ENCODE measurements at regions not wholly inside any gene's neighbourhood (a gene's known extent, or its start where the extent isn't known, plus 50 kb on each side); places are given as distances from the start of the nearest gene placed in this dataset.

DNA sequence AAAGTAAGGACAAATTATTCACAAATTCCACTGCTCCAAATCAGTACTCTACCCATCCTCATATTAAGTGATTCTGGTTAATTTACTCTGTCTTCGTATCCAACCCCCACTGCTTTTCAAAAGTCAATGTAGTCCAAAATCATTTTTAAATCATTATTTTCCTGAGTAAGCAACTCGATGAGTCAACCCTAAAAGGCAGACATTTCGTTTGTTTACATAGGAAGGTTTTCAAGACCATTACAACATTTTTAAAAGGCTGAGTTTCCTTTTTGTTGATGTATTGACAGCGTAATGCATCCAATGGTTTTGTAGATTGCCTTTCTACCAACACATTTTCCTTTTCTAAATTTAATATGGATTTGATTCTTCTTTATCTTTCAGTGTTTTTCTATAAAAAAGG, 523.0 kb upstream of the ANKRD30A start:
- peaks cover 4% of the 10 kb centered on the region for H3K4me1 Mint-ChIP-seq (ENCODE audit: low read depth, unreplicated experiment)
- no peaks in the 10 kb centered on the region for H3K36me3 Mint-ChIP-seq (ENCODE audit: low read depth, unreplicated experiment)
- H3K27ac Mint-ChIP-seq (ENCODE audit: unreplicated experiment) = no peak overlapping the region
- TF ChIP-seq, protein P1, sequence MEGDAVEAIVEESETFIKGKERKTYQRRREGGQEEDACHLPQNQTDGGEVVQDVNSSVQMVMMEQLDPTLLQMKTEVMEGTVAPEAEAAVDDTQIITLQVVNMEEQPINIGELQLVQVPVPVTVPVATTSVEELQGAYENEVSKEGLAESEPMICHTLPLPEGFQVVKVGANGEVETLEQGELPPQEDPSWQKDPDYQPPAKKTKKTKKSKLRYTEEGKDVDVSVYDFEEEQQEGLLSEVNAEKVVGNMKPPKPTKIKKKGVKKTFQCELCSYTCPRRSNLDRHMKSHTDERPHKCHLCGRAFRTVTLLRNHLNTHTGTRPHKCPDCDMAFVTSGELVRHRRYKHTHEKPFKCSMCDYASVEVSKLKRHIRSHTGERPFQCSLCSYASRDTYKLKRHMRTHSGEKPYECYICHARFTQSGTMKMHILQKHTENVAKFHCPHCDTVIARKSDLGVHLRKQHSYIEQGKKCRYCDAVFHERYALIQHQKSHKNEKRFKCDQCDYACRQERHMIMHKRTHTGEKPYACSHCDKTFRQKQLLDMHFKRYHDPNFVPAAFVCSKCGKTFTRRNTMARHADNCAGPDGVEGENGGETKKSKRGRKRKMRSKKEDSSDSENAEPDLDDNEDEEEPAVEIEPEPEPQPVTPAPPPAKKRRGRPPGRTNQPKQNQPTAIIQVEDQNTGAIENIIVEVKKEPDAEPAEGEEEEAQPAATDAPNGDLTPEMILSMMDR (IDR thresholded peaks at IDR 0.05; ENCODE audit: insufficient read depth, low read depth, low read length) = no peak
- TF ChIP-seq EZH2 (IDR thresholded peaks at IDR 0.05; ENCODE audit: insufficient read depth, low read length) = no peak
- FAIRE-seq = peak; percentile 75
- Histone ChIP-seq H3K27ac (ENCODE audit: low read depth, low read length) (no peak overlapping the region), H3K9ac (ENCODE audit: low read length) (no peak overlapping the region), H3K4me2 (ENCODE audit: low read length) (peak overlapping the region; percentile 37), H4K20me1 (ENCODE audit: insufficient read depth, low read length) (no peaks in the 10 kb centered on the region), H3K27me3 (ENCODE audit: insufficient read depth, low read length) (no peaks in the 10 kb centered on the region), H3K9me3 (ENCODE audit: insufficient read depth, low read depth, low read length) (no peaks in the 10 kb centered on the region), H3K79me2 (ENCODE audit: insufficient read depth, low read length) (no peaks in the 10 kb centered on the region), H3K4me1 (ENCODE audit: insufficient read depth, low read length) (peaks cover 10% of the 10 kb centered on the region), H3K36me3 (ENCODE audit: insufficient read depth, low read length) (no peaks in the 10 kb centered on the region), H2AFZ (ENCODE audit: low read depth, low read length) (no peak overlapping the region), H3K4me3 (ENCODE audit: insufficient read depth, low read depth, low read length) (no peak overlapping the region)
- H3K4me3 Mint-ChIP-seq (ENCODE audit: unreplicated experiment) = no peak overlapping the region
- no peaks in the 10 kb centered on the region for H3K9me3 Mint-ChIP-seq (ENCODE audit: unreplicated experiment)
- no peaks in the 10 kb centered on the region for H3K27me3 Mint-ChIP-seq (ENCODE audit: low read depth, unreplicated experiment)
- peak; percentile 58 for DNase-seq (ENCODE audit: low read depth)

DNA sequence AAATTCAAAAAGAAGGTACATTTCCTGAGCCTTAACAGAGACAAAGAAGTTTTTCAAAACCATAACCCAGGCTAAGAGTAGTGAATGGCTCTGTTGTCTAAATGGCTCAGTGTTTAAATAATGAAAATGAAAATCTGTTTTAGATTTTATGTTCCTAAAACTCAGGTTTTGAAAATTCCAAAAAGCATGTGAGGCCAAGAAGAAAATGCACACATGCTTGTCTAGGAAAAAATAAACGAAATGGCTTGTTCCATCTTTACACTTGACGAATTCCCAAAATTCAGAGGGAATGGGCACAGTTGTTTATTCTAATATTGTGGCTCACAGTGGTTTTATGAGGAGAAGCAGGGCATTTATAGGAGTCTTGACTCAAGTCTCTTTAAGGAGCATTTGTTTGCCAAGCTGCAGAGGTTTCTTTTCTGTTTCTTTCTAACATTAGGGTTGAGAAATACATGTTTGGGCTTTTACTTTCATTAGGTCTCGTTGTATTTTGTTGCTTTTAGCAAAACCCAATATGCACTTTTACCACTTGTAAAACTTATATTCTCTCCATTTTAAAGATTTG, 527.6 kb upstream of the ANKRD30A start:
- Mint-ChIP-seq H3K27ac (ENCODE audit: unreplicated experiment) (no peak overlapping the region), H3K4me3 (ENCODE audit: unreplicated experiment) (no peak overlapping the region), H3K27me3 (ENCODE audit: low read depth, unreplicated experiment) (no peaks in the 10 kb centered on the region), H3K9me3 (ENCODE audit: unreplicated experiment) (no peaks in the 10 kb centered on the region), H3K36me3 (ENCODE audit: low read depth, unreplicated experiment) (no peaks in the 10 kb centered on the region), H3K4me1 (ENCODE audit: low read depth, unreplicated experiment) (peaks cover 4% of the 10 kb centered on the region)
- H3K9me3 ChIP-seq (ENCODE audit: insufficient read depth, low read depth, low read length) = no peaks in the 10 kb centered on the region
- TF ChIP-seq, protein P1 (IDR thresholded peaks at IDR 0.05; ENCODE audit: insufficient read depth, low read depth, low read length) = no peak
- no peak for TF ChIP-seq EZH2 (IDR thresholded peaks at IDR 0.05; ENCODE audit: insufficient read depth, low read length)
- no peak for DNase-seq (ENCODE audit: low read depth)
- no peaks in the 10 kb centered on the region for H4K20me1 ChIP-seq (ENCODE audit: insufficient read depth, low read length)
- no peak overlapping the region for H3K9ac ChIP-seq (ENCODE audit: low read length)
- peaks cover 4% of the 10 kb centered on the region for H3K4me1 ChIP-seq (ENCODE audit: insufficient read depth, low read length)
- no peaks in the 10 kb centered on the region for H3K79me2 ChIP-seq (ENCODE audit: insufficient read depth, low read length)
- FAIRE-seq = no peak
- H3K27me3 ChIP-seq (ENCODE audit: insufficient read depth, low read length) = no peaks in the 10 kb centered on the region
- no peak overlapping the region for H3K27ac ChIP-seq (ENCODE audit: low read depth, low read length)
- no peak overlapping the region for H3K4me3 ChIP-seq (ENCODE audit: insufficient read depth, low read depth, low read length)
- H3K4me2 ChIP-seq (ENCODE audit: low read length) = no peak overlapping the region
- H3K36me3 ChIP-seq (ENCODE audit: insufficient read depth, low read length) = no peaks in the 10 kb centered on the region
- H2AFZ ChIP-seq (ENCODE audit: low read depth, low read length) = no peak overlapping the region

DNA sequence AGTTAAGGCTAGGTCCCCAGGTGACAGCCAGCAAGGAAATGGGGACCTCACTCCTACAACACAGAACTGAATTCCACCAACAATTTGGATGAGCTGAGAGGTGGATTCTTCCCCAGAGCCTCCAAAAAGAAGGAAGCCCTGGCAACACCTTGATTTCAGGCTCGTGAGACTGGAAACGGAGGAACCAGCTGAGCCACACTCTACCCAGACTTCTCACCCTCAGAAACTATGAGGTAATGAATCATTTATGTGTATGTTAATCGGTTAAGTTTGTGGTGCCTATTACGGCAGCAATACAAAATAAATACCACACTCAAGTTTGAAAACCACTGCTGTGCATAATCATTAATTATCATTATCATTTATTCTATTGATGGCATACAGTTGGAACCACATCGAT, 532.4 kb upstream of the ANKRD30A start:
- Histone ChIP-seq H3K79me2 (ENCODE audit: insufficient read depth, low read length) (no peaks in the 10 kb centered on the region), H3K4me2 (ENCODE audit: low read length) (no peak overlapping the region), H3K9me3 (ENCODE audit: insufficient read depth, low read depth, low read length) (no peaks in the 10 kb centered on the region), H2AFZ (ENCODE audit: low read depth, low read length) (no peak overlapping the region), H3K4me3 (ENCODE audit: insufficient read depth, low read depth, low read length) (no peak overlapping the region), H3K4me1 (ENCODE audit: insufficient read depth, low read length) (no peaks in the 10 kb centered on the region), H3K9ac (ENCODE audit: low read length) (no peak overlapping the region), H3K36me3 (ENCODE audit: insufficient read depth, low read length) (no peaks in the 10 kb centered on the region), H4K20me1 (ENCODE audit: insufficient read depth, low read length) (no peaks in the 10 kb centered on the region), H3K27ac (ENCODE audit: low read depth, low read length) (no peak overlapping the region), H3K27me3 (ENCODE audit: insufficient read depth, low read length) (no peaks in the 10 kb centered on the region)
- Mint-ChIP-seq H3K4me1 (ENCODE audit: low read depth, unreplicated experiment) (no peaks in the 10 kb centered on the region), H3K36me3 (ENCODE audit: low read depth, unreplicated experiment) (no peaks in the 10 kb centered on the region), H3K4me3 (ENCODE audit: unreplicated experiment) (no peak overlapping the region), H3K27ac (ENCODE audit: unreplicated experiment) (no peak overlapping the region), H3K27me3 (ENCODE audit: low read depth, unreplicated experiment) (no peaks in the 10 kb centered on the region), H3K9me3 (ENCODE audit: unreplicated experiment) (no peaks in the 10 kb centered on the region)
- TF ChIP-seq, protein P1 (IDR thresholded peaks at IDR 0.05; ENCODE audit: insufficient read depth, low read depth, low read length) = no peak
- no peak for TF ChIP-seq EZH2 (IDR thresholded peaks at IDR 0.05; ENCODE audit: insufficient read depth, low read length)
- DNase-seq (ENCODE audit: low read depth) = no peak
- FAIRE-seq = no peak

Data from astrocyte (in vitro differentiated cells and primary cell).